Mesodermal cell (in vitro differentiated cells): ENCODE measurements at regions not wholly inside any gene's neighbourhood (a gene's known extent, or its start where the extent isn't known, plus 50 kb on each side); places are given as distances from the start of the nearest gene placed in this dataset.
"Not testable (repeated sequence)": the region's sequence is repeated elsewhere in the genome, so short reads cannot be mapped to it uniquely, and the experiment has no call there.

ENCODE experiments used
- H3K27ac ChIP-seq: 2 replicates; pipeline ENCODE4 v1.7.0; 2013; ENCODE audit warnings: mild to moderate bottlenecking, low read depth, low read length, moderate library complexity; ENCODE audit not compliant: severe bottlenecking
- H3K36me3 ChIP-seq: 2 replicates; pipeline ENCODE4 v1.7.1; 2013; ENCODE audit warnings: mild to moderate bottlenecking, low read length, moderate library complexity; ENCODE audit not compliant: control insufficient read depth, insufficient read depth
- H3K4me1 ChIP-seq: one replicate; pipeline ENCODE4 v1.7.1; 2013; ENCODE audit warnings: mild to moderate bottlenecking, low read length; ENCODE audit not compliant: insufficient read depth, control insufficient read depth, poor library complexity, severe bottlenecking
- H3K4me3 ChIP-seq: 2 replicates; pipeline ENCODE4 v1.7.0; 2013; ENCODE audit warnings: low read length, control low read depth, mild to moderate bottlenecking; ENCODE audit not compliant: insufficient read depth, poor library complexity, severe bottlenecking; ENCODE audit errors: extremely low read depth
- H3K9me3 ChIP-seq: 2 replicates; pipeline ENCODE4 v1.7.1; 2013; ENCODE audit warnings: mild to moderate bottlenecking, low read length, moderate library complexity; ENCODE audit not compliant: control insufficient read depth
- WGBS, 2 experiments: methylation state at CpG; one replicate each; pipeline ENCODE4 v1.1.5; 2013; ENCODE audit warnings: missing lambda C conversion rate in 2 of 2; ENCODE audit not compliant: insufficient coverage in 2 of 2; 5-methylcytosine and 5-hydroxymethylcytosine counted together

GRCh38 chr17:68097161-68097805, 61.7 kb downstream of the KPNA2 start:
- peaks cover 2% of the 10 kb centered on the region for H3K4me1 ChIP-seq
- no peak overlapping the region for H3K27ac ChIP-seq
- 91% methylated on average over 3 to 5 of the region's 9 CpGs for WGBS, 2 experiments
- H3K9me3 ChIP-seq = no peaks in the 10 kb centered on the region
- H3K4me3 ChIP-seq = no peak overlapping the region
- H3K36me3 ChIP-seq = no peaks in the 10 kb centered on the region

DNA sequence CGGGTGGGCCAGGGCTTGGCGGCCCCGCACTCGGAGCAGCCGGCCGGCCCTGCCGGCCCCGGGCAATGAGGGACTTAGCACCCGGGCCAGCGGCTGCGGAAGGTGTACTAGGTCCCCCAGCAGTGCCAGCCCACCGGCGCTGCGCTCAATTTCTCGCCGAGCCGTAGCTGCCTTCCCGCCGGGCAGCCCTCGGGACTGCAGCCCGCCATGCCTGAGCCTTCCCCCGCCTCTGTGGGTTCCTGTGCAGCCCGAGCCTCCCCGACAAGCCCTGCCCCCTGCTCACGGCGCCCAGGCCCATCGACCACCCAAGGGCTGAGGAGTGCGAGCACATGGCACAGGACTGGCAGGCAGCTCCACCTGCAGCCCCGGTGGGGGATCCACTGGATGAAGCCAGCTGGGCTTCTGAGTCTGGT, 63.8 kb downstream of the KPNA2 start:
- not testable (repeated sequence) for H3K4me3 ChIP-seq, H3K9me3 ChIP-seq, H3K36me3 ChIP-seq, H3K4me1 ChIP-seq, H3K27ac ChIP-seq
- 97 to 98% methylated on average over 27 to 29 of the region's 29 CpGs for WGBS, 2 experiments

- Histone ChIP-seq H3K27ac (no peak overlapping the region), H3K36me3 (no peaks in the 10 kb centered on the region), H3K4me1 (peaks cover 2% of the 10 kb centered on the region), H3K9me3 (no peaks in the 10 kb centered on the region), H3K4me3 (no peak overlapping the region)
- WGBS, 2 experiments = 90 to 91% methylated on average over 13 to 15 of the region's 17 CpGs
Measured at GRCh38 chr17:68100000-68100641, 64.6 kb downstream of the KPNA2 start.

DNA sequence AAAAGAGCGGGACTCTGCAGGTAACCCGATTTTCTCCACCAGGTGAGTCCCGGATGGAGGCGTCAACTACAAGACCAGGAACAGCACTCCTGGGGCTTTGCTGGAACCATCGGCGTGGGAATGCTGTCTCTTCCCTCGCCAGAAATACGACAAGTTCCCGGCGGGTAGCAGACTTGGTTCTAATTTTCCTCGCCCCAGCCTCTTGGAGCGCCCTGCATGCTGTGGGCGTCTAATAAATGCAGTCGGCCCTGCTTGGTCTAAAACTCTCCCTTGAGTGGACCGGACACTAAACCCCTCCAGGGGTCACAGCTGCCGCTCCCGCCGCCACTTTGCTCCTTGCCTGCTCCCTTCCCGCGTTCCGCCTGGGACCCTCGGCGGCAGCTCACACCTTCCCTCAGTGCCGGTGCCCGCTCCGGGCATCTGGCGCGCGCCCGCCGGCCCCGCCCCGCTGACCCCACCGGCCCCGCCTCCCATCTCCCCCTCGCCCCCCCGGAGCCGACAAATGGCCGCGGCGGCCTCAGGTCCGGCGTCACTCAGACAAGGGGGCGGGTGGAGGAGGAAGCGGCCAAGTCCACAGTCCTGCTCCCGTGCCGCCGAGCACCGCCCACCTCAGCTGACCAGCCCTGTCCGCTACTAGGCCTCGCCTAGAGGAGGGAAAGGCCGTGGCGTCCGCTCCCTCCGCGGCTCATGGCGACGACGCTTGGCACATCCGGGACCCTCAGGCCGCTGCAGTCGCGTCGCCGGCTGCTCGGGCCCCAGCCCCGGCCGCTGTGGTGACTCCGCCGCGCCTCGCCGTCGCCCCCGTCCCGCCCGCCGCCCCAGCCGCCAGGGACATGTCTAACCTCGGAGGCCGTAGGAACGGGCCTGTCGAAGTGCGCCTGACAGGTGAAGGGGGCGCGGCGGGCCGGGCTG, 65.8 kb downstream of the KPNA2 start:
- 10 to 12% methylated on average over 55 to 67 of the region's 88 CpGs for WGBS, 2 experiments
- Histone ChIP-seq H3K27ac (peak overlapping the region; percentile 41), H3K4me3 (peak overlapping the region; percentile 64)

DNA sequence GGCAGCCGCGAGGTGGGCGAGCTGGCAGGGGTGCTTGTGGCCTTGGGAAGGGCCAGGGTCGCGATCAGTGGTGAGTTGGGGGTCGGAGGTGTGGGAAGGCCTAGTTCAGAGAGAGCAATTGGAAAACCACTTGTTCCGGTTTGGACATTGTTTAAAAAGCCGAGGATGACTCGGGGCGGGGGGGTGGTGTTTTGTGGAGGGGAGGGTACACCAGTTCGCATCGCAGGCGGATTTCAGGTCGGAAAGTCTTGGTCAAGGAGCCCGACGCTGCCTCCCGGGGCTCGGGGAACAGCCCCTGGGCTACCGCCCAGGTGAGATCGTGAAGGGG, 66.4 kb downstream of the KPNA2 start:
- H3K9me3 ChIP-seq = no peaks in the 10 kb centered on the region
- WGBS, 2 experiments = 1 to 4% methylated on average over 10 to 17 of the region's 20 CpGs
- H3K27ac ChIP-seq = peak overlapping the region; percentile 41
- H3K4me3 ChIP-seq = peak overlapping the region; percentile 64
- H3K4me1 ChIP-seq = peaks cover 2% of the 10 kb centered on the region
- H3K36me3 ChIP-seq = no peaks in the 10 kb centered on the region

More for the DNA sequence above, 65.8 kb downstream of the KPNA2 start:
- Histone ChIP-seq H3K4me1 (peaks cover 2% of the 10 kb centered on the region), H3K36me3 (no peaks in the 10 kb centered on the region), H3K9me3 (no peaks in the 10 kb centered on the region)

- Histone ChIP-seq H3K4me3 (peak overlapping the region; percentile 64), H3K4me1 (no peaks in the 10 kb centered on the region), H3K27ac (no peak overlapping the region), H3K36me3 (no peaks in the 10 kb centered on the region), H3K9me3 (no peaks in the 10 kb centered on the region)
- WGBS, 2 experiments = 20% methylated on average over 8 of the region's 21 CpGs; no CpG with 5 or more reads in 1 of the 2 experiments
Measured at GRCh38 chr17:68102318-68102758, 66.8 kb downstream of the KPNA2 start.

DNA sequence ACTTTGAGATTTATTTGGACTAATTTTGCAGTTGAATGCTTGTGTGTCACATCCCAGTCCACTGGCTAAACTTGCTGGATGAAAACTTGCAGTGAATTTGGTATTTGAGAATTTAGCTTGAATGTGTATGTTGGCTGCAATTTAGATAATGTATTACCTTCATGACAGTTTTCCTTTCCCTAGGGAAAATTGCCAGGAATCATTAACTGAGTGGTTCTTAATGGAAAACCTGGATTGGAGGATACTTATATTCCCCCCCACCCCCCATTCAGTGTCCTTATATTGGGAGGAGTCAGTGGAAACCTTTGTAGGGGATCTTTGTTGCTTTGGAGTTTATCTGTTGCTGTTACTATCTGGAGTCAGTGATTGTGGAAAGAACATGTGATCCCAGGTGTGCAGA, 67.6 kb downstream of the KPNA2 start:
- Histone ChIP-seq H3K27ac (no peak overlapping the region), H3K36me3 (no peaks in the 10 kb centered on the region), H3K4me1 (no peaks in the 10 kb centered on the region), H3K9me3 (no peaks in the 10 kb centered on the region), H3K4me3 (no peak overlapping the region)

GRCh38 chr17:68106085-68106484, 70.5 kb downstream of the KPNA2 start:
- no peak overlapping the region for H3K4me3 ChIP-seq
- H3K36me3 ChIP-seq = no peaks in the 10 kb centered on the region
- WGBS, 2 experiments = 94 to 96% methylated on average over 2 of the region's 2 CpGs
- H3K4me1 ChIP-seq = no peaks in the 10 kb centered on the region
- peaks cover 5% of the 10 kb centered on the region for H3K9me3 ChIP-seq
- H3K27ac ChIP-seq = no peak overlapping the region

DNA sequence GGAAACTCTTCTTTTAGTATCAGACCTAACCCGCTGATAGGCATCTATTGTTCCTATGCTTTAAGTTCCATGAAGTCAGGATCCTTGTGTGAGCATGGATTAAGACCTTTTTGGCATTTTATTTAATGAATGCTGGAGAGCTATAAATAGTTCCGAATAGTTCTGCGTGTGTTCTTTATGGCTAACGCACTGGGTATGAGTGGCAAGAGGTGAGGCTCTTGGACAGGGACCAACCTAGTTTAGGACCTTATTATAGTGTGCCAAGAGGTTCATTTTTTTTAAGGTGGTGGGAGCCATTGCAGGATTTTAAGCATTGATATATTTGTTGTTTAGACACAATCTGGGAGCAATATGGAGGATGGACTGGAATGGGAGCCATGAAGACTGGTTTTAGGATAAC, 71.8 kb downstream of the KPNA2 start:
- peaks cover 5% of the 10 kb centered on the region for H3K9me3 ChIP-seq

DNA sequence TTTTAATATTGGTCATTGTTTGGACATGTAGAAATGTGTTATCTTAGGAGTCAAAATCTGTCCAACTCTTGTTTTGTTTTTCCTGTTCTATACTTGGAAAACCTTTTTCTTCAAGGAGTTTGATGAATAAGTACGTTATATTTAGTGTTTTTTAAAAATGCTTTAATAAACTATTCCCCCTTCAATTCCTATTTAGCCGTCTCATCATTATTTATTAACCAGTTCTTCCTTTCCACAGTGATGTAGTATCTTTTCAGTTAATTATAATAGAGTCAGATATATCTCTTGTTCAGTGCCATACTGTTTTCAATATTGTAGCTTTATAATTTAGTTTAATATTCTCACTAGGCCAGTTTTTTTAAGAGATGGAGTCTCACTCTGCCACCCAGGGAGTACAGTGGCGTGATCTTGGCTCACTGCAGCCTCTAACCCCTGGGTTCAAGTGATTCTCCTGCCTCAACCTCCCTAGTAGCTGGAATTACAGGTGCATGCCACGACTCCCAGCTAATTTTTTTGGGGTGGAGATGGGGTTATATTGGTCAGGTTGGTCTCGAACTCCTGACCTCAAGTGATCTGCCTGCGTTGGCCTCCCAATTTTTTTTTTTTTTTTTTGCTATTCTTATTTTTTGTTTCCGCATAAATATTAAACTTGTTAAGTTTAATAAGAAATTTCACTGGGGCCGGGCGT, 72.9 kb downstream of the KPNA2 start:
- H3K9me3 ChIP-seq = peaks cover 5% of the 10 kb centered on the region
- no peaks in the 10 kb centered on the region for H3K36me3 ChIP-seq
- no peaks in the 10 kb centered on the region for H3K4me1 ChIP-seq
- H3K27ac ChIP-seq = no peak overlapping the region
- 100% methylated on average over 1 of the region's 9 CpGs; no CpG with 5 or more reads in 1 of the 2 experiments for WGBS, 2 experiments
- H3K4me3 ChIP-seq = no peak overlapping the region

More for the DNA sequence above, 71.8 kb downstream of the KPNA2 start:
- Histone ChIP-seq H3K36me3 (no peaks in the 10 kb centered on the region), H3K4me1 (no peaks in the 10 kb centered on the region), H3K27ac (no peak overlapping the region), H3K4me3 (no peak overlapping the region)
- whole genome bisulfite sequencing, 2 experiments = 92 to 100% methylated on average over 3 of the region's 4 CpGs
